K562 (cell line): ENCODE measurements at regions not wholly inside any gene's neighbourhood (a gene's known extent, or its start where the extent isn't known, plus 50 kb on each side); places are given as distances from the start of the nearest gene placed in this dataset.

Source experiments
- ATAC-seq: fragments of 200-7000 bp; cut with Tn5 transposase; 3 replicates; pipeline ENCODE4 v1.9.1; 2020; ENCODE audit warnings: moderate library complexity
- BruUV-seq: library from RNA; stranded (reverse); fragments of 400-500 nt; replicated peaks from 2 replicates; lab custom pipeline; 2021; lab: Mats Ljungman, UMichigan
- CTCF ChIA-PET: fragments of 300-600 bp; formaldehyde crosslinking; extraction: SDS; loops from one replicate; lab custom pipeline; 2021; ENCODE audit warnings: low intra/inter-chr PET ratio; lab: Yijun Ruan, JAX
- POLR2A ChIA-PET: fragments of 300-600, 350-650 bp; sonication (Branson Sonifier 250); formaldehyde crosslinking; extraction: SDS; loops from one replicate; lab custom pipeline; 2021; ENCODE audit warnings: antibody characterized with exemption, inconsistent platforms; lab: Yijun Ruan, JAX
- DNase-seq, 4 experiments: peaks; one replicate each; pipeline versions ENCODE4 v3.0.0 to v3.0.0-alpha.2; 2011 to 2018; ENCODE audit warnings: low spot score in 3 of 4, mixed read lengths in 3 of 4; ENCODE audit errors: extremely low read depth in 1 of 4
- FAIRE-seq: peaks from 2 replicates; lab custom pipeline; 2011; peaks lifted over from hg19 to GRCh38; lab: Jason Lieb, UNC
- H2AFZ ChIP-seq: 2 replicates; pipeline ENCODE4 v1.6.0; 2011; ENCODE audit warnings: low read depth, low read length, control low read depth, inconsistent platforms
- H3K27ac ChIP-seq: fragments of 200-600 bp; 3 replicates; pipeline ENCODE4 v1.8.0; 2011; ENCODE audit warnings: low read depth, mild to moderate bottlenecking, control low read depth, inconsistent platforms, low read length, moderate library complexity, mixed read lengths; ENCODE audit errors: extremely low read depth
- H3K27me3 ChIP-seq, 2 experiments: fragments of 300-600 bp in 1 of 2; 2 replicates in 1 of 2; 3 replicates in 1 of 2; pipeline versions ENCODE4 v1.6.0 to v1.8.0; 2011; ENCODE audit warnings: inconsistent platforms in 2 of 2, low read length in 2 of 2, mild to moderate bottlenecking in 1 of 2, mixed read lengths in 1 of 2, moderate library complexity in 1 of 2; ENCODE audit not compliant: control insufficient read depth in 2 of 2, insufficient read depth in 2 of 2
- H3K36me3 ChIP-seq: fragments of 300-600 bp; 3 replicates; pipeline ENCODE4 v1.8.0; 2011; ENCODE audit warnings: mild to moderate bottlenecking, low read length, inconsistent platforms; ENCODE audit not compliant: control insufficient read depth, insufficient read depth
- H3K4me1 ChIP-seq, 2 experiments: fragments of 200-600 bp in 1 of 2; replicated peaks in 1 of 2; 2 replicates in 1 of 2; 3 replicates in 1 of 2; pipeline versions ENCODE4 v1.5.1 to v1.8.0; 2011; ENCODE audit warnings: inconsistent platforms in 2 of 2, low read length in 2 of 2, mild to moderate bottlenecking in 1 of 2, mixed read lengths in 1 of 2, moderate library complexity in 1 of 2; ENCODE audit not compliant: control insufficient read depth in 2 of 2, insufficient read depth in 2 of 2
- H3K4me2 ChIP-seq: 2 replicates; pipeline ENCODE4 v1.6.1; 2011; ENCODE audit warnings: low read length, control low read depth, inconsistent platforms, mixed read lengths; ENCODE audit not compliant: insufficient read depth
- H3K4me3 ChIP-seq: fragments of 200-600 bp; sonication (generic), shearing (Covaris generic); 2 replicates; pipeline ENCODE4 v1.5.1; 2016; ENCODE audit warnings: control low read depth, inconsistent platforms
- H3K79me2 ChIP-seq: fragments of 200-600 bp; 3 replicates; pipeline ENCODE4 v1.8.0; 2011; ENCODE audit warnings: low read length, inconsistent platforms; ENCODE audit not compliant: control insufficient read depth, insufficient read depth
- H3K9ac ChIP-seq, 2 experiments: 2 replicates each; pipeline versions ENCODE4 v1.6.0 to v1.6.1; 2011; ENCODE audit warnings: low read depth in 2 of 2, low read length in 2 of 2, control low read depth in 1 of 2, inconsistent platforms in 1 of 2, mild to moderate bottlenecking in 1 of 2, mixed read lengths in 1 of 2; ENCODE audit not compliant: insufficient read depth in 1 of 2
- H3K9me1 ChIP-seq: one replicate; pipeline ENCODE4 v1.6.0; 2011; ENCODE audit warnings: inconsistent platforms, mild to moderate bottlenecking, low read length, moderate library complexity; ENCODE audit not compliant: control insufficient read depth, insufficient read depth
- H3K9me3 ChIP-seq: replicated peaks from 2 replicates; pipeline ENCODE4 v1.5.1; 2011; ENCODE audit warnings: low read depth, low read length, inconsistent platforms; ENCODE audit not compliant: control insufficient read depth, insufficient read depth
- H4K20me1 ChIP-seq: replicated peaks from 2 replicates; pipeline ENCODE4 v1.6.1; 2011; ENCODE audit warnings: low read length, inconsistent platforms, mixed read lengths; ENCODE audit not compliant: control insufficient read depth, insufficient read depth
- CHD7 ChIP-seq: fragments of 200-600 bp; sonication (generic); IDR thresholded peaks from one replicate; pipeline ENCODE4 v1.6.1; 2012; ENCODE audit warnings: mild to moderate bottlenecking, low read depth, low read length, inconsistent platforms
- ELK1 ChIP-seq: sonication (generic); formaldehyde crosslinking; IDR thresholded peaks from 2 replicates; pipeline ENCODE4 v1.8.1; 2022; ENCODE audit warnings: missing genetic modification reagents
- ETS2 ChIP-seq: IDR thresholded peaks from 2 replicates; pipeline ENCODE4 v1.6.1; 2016; ENCODE audit warnings: borderline replicate concordance, missing genetic modification characterization, mild to moderate bottlenecking, moderate library complexity, missing compliant biosample characterization; ENCODE audit not compliant: poor library complexity, severe bottlenecking
- KDM1A ChIP-seq, 2 experiments: fragments of 450-650 bp; IDR thresholded peaks; 2 replicates each; pipeline ENCODE4 v1.6.1; 2016; ENCODE audit warnings: mild to moderate bottlenecking in 2 of 2
- KLF1 ChIP-seq: fragments of 450-650 bp; IDR thresholded peaks from 2 replicates; pipeline ENCODE4 v1.6.1; 2016; ENCODE audit warnings: missing genetic modification characterization, missing compliant biosample characterization
- POLR2AphosphoS5 ChIP-seq: IDR thresholded peaks from 2 replicates; pipeline ENCODE4 v1.6.1; 2011; ENCODE audit warnings: mild to moderate bottlenecking, low read depth, low read length, moderate library complexity; ENCODE audit not compliant: control insufficient read depth, insufficient read depth
- SRSF7 ChIP-seq: fragments of 200-400 bp; formaldehyde crosslinking; optimal IDR thresholded peaks from 2 replicates; pipeline ENCODE3; 2017; ENCODE audit warnings: mild to moderate bottlenecking, low read depth, low read length
- TCF7 ChIP-seq: sonication (generic); IDR thresholded peaks from 2 replicates; pipeline ENCODE4 v1.6.1; 2016; ENCODE audit warnings: antibody characterized with exemption, borderline replicate concordance
- ZNF696 ChIP-seq: fragments of 250-450 bp; sonication (Bioruptor Pico); conservative IDR thresholded peaks from 2 replicates; pipeline ENCODE4 v1.4.0; 2020; ENCODE audit warnings: mild to moderate bottlenecking, moderate library complexity
- WGBS: fragments of 100-300 bp; shearing (Covaris generic); methylation state at CpG from one replicate; pipeline ENCODE4 v1.1.6; 2016; ENCODE audit warnings: low coverage, mixed read lengths; ENCODE audit not compliant: insufficient coverage; ENCODE audit errors: missing lambda C conversion rate; 5-methylcytosine and 5-hydroxymethylcytosine counted together
- in situ Hi-C: fragments of 300-500 bp; cut with MboI; formaldehyde crosslinking; loops from 4 replicates; pipeline ENCODE4 v1.15.0; 2018; ENCODE audit warnings: inconsistent platforms, mixed read lengths
- intact Hi-C: fragments of 100-400 bp; cut with micrococcal nuclease; formaldehyde crosslinking; loops from 2 replicates; pipeline ENCODE4 v1.14.2; 2022

- no peaks in the 10 kb centered on the region for H3K9me1 ChIP-seq
- H3K4me2 ChIP-seq, result no peak overlapping the region
- DNase-seq (no peak), FAIRE-seq (no peak), ATAC-seq (no peak)
- no peak overlapping the region for H3K9ac ChIP-seq
- no peaks in the 10 kb centered on the region for H4K20me1 ChIP-seq
- CTCF ChIA-PET, result no interaction called here
- H3K79me2 ChIP-seq, result no peaks in the 10 kb centered on the region
- intact Hi-C loops, result no loop called here
- H3K4me1 ChIP-seq, result no peaks in the 10 kb centered on the region
- no peak overlapping the region for H2AFZ ChIP-seq
- no peaks in the 10 kb centered on the region for H3K36me3 ChIP-seq
- in situ Hi-C loops, result no loop called here
- no peaks in the 10 kb centered on the region for H3K9me3 ChIP-seq
- WGBS, result 0% methylated on average over 2 of the region's 2 CpGs
- BruUV-seq, result no TSS peak
- H3K4me3 ChIP-seq, result no peak overlapping the region
- POLR2A ChIA-PET, result no interaction called here
- H3K27me3 ChIP-seq, result peaks cover 0 to 4% of the 10 kb centered on the region in 2 experiments; a peak in 1 of 5 replicates
- no peak overlapping the region for H3K27ac ChIP-seq
- TF ChIP-seq ETS2 (tag) (no peak), TCF7 (no peak), KDM1A (IDR thresholded peaks at IDR 0.05) (no peak), KLF1 (tag) (no peak), POLR2AphosphoS5 (no peak), SRSF7 (no peak), ELK1 (CRISPR knock-in tag) (no peak), CHD7 (no peak), ZNF696 (CRISPR knock-in tag) (no peak)
Measured at GRCh38 chr7:32336726-32337125, 153.5 kb downstream of the LSM5 start.
